NOMO-1 (cell line): ENCODE measurements at regions not wholly inside any gene's neighbourhood (a gene's known extent, or its start where the extent isn't known, plus 50 kb on each side); places are given as distances from the start of the nearest gene placed in this dataset.

Experiments used
- DNase-seq, 2 experiments: peaks; one replicate each; lab custom pipeline; 2025; ENCODE audit not compliant: unreplicated experiment in 2 of 2; lab: John Stamatoyannopoulos, UW

- DNase-seq: no peak
Observed at GRCh38 chr15:93414576-93415231, 325.7 kb upstream of the RGMA start.

GRCh38 chr15:93413745-93414144 is 324.7 kb upstream of the RGMA start:
- DNase-seq: no peak

DNA sequence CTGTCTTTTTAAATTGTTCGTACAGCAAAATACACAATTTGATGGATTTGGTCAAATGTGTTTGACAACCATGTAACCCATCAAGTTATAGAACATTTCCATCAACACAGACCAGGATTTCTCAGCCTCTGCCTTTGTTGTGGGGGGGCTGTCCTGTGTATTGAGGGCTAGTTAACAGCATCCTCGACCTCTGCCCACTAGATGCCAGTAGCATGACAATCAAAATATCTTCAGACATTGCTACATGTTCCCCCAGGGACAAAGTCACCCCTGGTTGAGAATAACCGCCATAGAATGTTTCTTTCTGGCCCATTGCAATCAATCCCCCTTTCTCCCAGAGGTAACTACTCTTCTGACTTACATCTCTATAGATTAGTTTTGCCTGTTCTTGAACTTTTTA is 310.1 kb upstream of the RGMA start:
- DNase-seq: no peak

- no peak for DNase-seq
Observed at GRCh38 chr15:93389211-93389610, 300.2 kb upstream of the RGMA start.

DNA sequence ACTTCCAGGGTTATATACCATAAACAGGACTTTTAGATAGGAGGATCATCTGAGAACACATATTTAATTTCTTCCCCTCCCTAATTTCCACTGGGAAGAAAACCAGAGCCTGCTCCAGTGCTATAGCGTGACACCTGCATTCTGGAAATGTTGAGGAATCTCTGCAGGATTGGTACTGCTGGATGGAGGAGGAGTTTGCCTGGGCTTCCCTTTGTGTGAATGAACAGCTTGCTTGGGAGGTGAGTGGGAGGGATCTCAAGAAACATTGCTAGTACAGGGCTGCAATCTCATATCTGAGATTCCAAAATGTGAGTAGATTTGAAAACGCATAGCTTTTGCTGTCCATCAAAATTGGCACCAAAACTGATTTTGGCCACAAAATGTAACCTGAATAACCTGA is 295.9 kb upstream of the RGMA start:
- no peak for DNase-seq

DNA sequence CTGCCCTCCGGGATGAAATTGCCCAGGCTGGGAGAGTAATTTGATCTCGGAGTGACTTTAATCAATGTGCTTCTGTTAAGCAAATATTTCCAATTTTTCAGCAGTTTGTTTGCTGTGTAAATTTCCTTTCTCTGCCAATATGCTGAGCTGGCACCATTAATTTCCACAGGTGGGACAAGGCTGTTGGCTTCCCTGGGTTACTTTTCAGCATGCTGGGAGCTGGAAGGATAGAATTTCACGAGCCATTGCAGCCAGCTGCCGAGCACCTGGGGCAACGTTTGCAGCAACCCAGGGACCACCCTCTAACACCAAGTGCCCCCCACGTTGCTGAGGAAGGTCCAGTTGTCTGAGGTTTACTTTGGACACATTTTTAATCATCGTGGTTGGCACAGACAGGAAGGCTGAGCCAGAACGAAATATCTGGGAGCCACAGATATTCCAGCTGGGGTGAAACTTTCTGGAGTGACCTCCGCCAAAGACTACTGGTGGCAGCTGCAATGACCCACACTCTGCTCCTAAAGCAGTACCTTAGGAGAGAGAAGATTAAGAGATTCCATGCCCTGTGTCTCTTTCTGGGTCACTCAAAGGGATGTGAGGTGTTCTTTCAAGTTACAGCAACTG is 293.3 kb upstream of the RGMA start:
- DNase-seq: no peak

- no peak for DNase-seq
Observed at GRCh38 chr15:93378558-93378957, 289.5 kb upstream of the RGMA start.

GRCh38 chr15:93372865-93373223 is 283.8 kb upstream of the RGMA start:
- DNase-seq: no peak

GRCh38 chr15:93372208-93372864 is 283.3 kb upstream of the RGMA start:
- no peak for DNase-seq

GRCh38 chr15:93366387-93367100 is 277.5 kb upstream of the RGMA start:
- no peak for DNase-seq

- no peak for DNase-seq
Observed at GRCh38 chr15:93362821-93363220, 273.8 kb upstream of the RGMA start.

DNA sequence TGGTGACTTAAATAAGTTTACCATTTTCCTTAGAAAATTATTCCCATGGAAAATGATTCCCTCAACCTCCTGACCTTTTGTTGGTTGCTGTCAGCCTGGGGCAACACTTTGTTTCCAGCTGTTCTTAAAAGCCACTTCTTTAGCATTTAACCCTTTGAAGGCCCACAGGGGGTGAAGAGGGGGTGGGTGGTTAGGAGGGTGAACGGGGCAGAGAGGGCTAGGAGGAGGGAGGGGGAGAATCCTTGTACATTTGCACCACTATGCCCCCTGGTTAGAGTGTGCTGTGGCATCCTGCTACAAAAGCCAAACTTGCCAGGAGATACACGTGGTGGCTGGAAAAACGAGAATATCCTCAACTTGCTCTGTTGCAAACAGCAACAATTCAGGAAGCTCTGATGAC is 273.2 kb upstream of the RGMA start:
- DNase-seq: no peak

GRCh38 chr15:93361703-93362102 is 272.7 kb upstream of the RGMA start:
- DNase-seq: no peak

- DNase-seq: no peak
Observed at GRCh38 chr15:93360976-93361375, 272.0 kb upstream of the RGMA start.

GRCh38 chr15:93360318-93360717 is 271.3 kb upstream of the RGMA start:
- no peak for DNase-seq

GRCh38 chr15:93359425-93360131 is 270.6 kb upstream of the RGMA start:
- no peak for DNase-seq

- no peak for DNase-seq
Observed at GRCh38 chr15:93359060-93359408, 270.0 kb upstream of the RGMA start.

- no peak for DNase-seq
Observed at GRCh38 chr15:93358166-93359059, 269.4 kb upstream of the RGMA start.

- no peak for DNase-seq
Observed at GRCh38 chr15:93348711-93349545, 259.9 kb upstream of the RGMA start.
